Neural crest cell (in vitro differentiated cells): ENCODE measurements at regions not wholly inside any gene's neighbourhood (a gene's known extent, or its start where the extent isn't known, plus 50 kb on each side); places are given as distances from the start of the nearest gene placed in this dataset.

Experiments
- DNase-seq: peaks from one replicate; pipeline ENCODE4 v3.0.0; 2021; ENCODE audit warnings: low read depth, mixed read lengths, low spot score
- H3K27ac Mint-ChIP-seq: one replicate; pipeline ENCODE4 v1.8.0; 2021; ENCODE audit warnings: mild to moderate bottlenecking, mixed read lengths; ENCODE audit not compliant: unreplicated experiment
- H3K27me3 Mint-ChIP-seq: 2 replicates; pipeline ENCODE4 v1.8.0; 2021; ENCODE audit warnings: low read depth, mild to moderate bottlenecking, mixed read lengths
- H3K36me3 Mint-ChIP-seq: 2 replicates; pipeline ENCODE4 v1.8.0; 2021; ENCODE audit warnings: low read depth, mild to moderate bottlenecking, mixed read lengths
- H3K4me1 Mint-ChIP-seq: 2 replicates; pipeline ENCODE4 v1.8.0; 2021; ENCODE audit warnings: mixed read lengths
- H3K4me3 Mint-ChIP-seq: one replicate; pipeline ENCODE4 v1.8.0; 2021; ENCODE audit warnings: mild to moderate bottlenecking, mixed read lengths
- H3K9me3 Mint-ChIP-seq: 2 replicates; pipeline ENCODE4 v1.8.0; 2021; ENCODE audit warnings: mixed read lengths
- CTCF ChIP-seq: fragments of 200-600 bp; sonication (generic); conservative IDR thresholded peaks from 2 replicates; pipeline ENCODE4 v1.5.0; 2021; ENCODE audit warnings: antibody characterized with exemption, mild to moderate bottlenecking

- no peak for TF ChIP-seq CTCF
- no peak overlapping the region for H3K27ac Mint-ChIP-seq
- no peaks in the 10 kb centered on the region for H3K36me3 Mint-ChIP-seq
- no peak for DNase-seq
- no peaks in the 10 kb centered on the region for H3K27me3 Mint-ChIP-seq
- peaks cover 14% of the 10 kb centered on the region for H3K4me1 Mint-ChIP-seq
- no peak overlapping the region for H3K4me3 Mint-ChIP-seq
- H3K9me3 Mint-ChIP-seq = no peaks in the 10 kb centered on the region
Observed at GRCh38 chr1:30008998-30009657, 714.3 kb downstream of the MATN1 start.

GRCh38 chr1:30008372-30008997, 714.9 kb downstream of the MATN1 start:
- peaks cover 14% of the 10 kb centered on the region for H3K4me1 Mint-ChIP-seq
- no peak overlapping the region for H3K4me3 Mint-ChIP-seq
- H3K27ac Mint-ChIP-seq = no peak overlapping the region
- no peaks in the 10 kb centered on the region for H3K36me3 Mint-ChIP-seq
- no peaks in the 10 kb centered on the region for H3K9me3 Mint-ChIP-seq
- TF ChIP-seq CTCF = no peak
- no peaks in the 10 kb centered on the region for H3K27me3 Mint-ChIP-seq
- no peak for DNase-seq

DNA sequence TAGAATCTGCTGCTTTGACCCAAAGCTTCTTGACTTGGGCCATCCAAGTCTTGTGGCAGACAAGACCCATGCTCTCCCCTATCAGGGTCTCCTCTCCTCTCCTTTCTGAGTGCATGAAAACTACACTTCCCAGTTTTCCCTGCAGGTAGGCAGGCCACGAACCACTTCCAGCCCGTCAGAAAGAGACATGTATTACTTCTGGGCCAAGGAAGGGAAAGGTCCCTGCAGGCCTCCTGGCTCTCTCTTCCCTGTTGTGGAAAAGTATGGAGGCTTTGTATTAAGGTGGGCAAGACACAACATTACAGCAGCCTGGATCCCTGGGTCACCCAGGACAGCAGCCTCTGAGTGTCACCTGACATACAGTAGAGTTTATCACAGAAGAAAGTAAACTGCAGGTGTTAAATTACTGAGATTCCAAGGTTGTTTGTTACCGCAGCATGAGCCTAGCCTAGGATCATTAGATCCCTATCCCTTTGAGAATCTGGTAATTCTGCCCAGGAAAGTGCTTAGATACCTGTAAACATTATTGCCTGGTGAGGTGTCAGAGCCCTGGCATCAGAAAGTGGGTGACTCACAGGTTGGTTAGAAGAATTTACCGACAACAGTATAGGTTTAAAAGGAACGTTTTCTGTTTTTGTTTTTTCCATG, 717.3 kb downstream of the MATN1 start:
- no peak overlapping the region for H3K4me3 Mint-ChIP-seq
- no peak for TF ChIP-seq CTCF
- DNase-seq = no peak

DNA sequence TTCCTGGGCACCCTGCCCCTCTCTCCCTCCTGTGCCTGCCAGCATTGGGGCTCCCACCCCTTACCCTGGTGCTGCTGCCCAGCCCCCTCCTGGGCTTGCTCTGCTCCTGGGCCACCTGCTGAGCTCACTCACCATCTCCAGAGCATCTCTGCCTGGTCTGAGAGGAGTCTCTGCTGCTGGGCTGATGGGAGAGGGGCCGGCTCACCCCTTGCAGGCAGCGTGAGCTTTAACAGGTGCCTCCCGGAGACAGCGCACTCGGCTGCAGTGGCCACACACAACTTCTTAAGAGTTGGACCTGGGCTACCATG, 721.7 kb downstream of the MATN1 start:
- TF ChIP-seq CTCF = no peak

More for the DNA sequence above, 717.3 kb downstream of the MATN1 start:
- H3K27ac Mint-ChIP-seq = no peak overlapping the region
- no peaks in the 10 kb centered on the region for H3K9me3 Mint-ChIP-seq
- peaks cover 14% of the 10 kb centered on the region for H3K4me1 Mint-ChIP-seq
- peaks cover 2% of the 10 kb centered on the region for H3K27me3 Mint-ChIP-seq
- H3K36me3 Mint-ChIP-seq = no peaks in the 10 kb centered on the region

GRCh38 chr1:30001011-30001731, 722.2 kb downstream of the MATN1 start:
- no peak for DNase-seq
- H3K4me1 Mint-ChIP-seq = no peaks in the 10 kb centered on the region
- H3K9me3 Mint-ChIP-seq = peaks cover 1% of the 10 kb centered on the region
- H3K27me3 Mint-ChIP-seq = peaks cover 2% of the 10 kb centered on the region
- no peak for TF ChIP-seq CTCF
- H3K27ac Mint-ChIP-seq = no peak overlapping the region
- no peak overlapping the region for H3K4me3 Mint-ChIP-seq
- no peaks in the 10 kb centered on the region for H3K36me3 Mint-ChIP-seq

More for the DNA sequence above, 721.7 kb downstream of the MATN1 start:
- Mint-ChIP-seq H3K27ac (no peak overlapping the region), H3K36me3 (no peaks in the 10 kb centered on the region), H3K9me3 (no peaks in the 10 kb centered on the region), H3K4me1 (no peaks in the 10 kb centered on the region), H3K27me3 (peaks cover 2% of the 10 kb centered on the region), H3K4me3 (no peak overlapping the region)
- no peak for DNase-seq
